Suprapubic skin (tissue), 4 donors: ENCODE measurements at regions not wholly inside any gene's neighbourhood (a gene's known extent, or its start where the extent isn't known, plus 50 kb on each side); places are given as distances from the start of the nearest gene placed in this dataset.

ENCODE experiments used
- DNase-seq, 2 donors: peaks; one replicate each; pipeline ENCODE4 v3.0.0-alpha.2; 2019; ENCODE audit warnings: low spot score in 2 of 2
- H3K27ac ChIP-seq: fragments of 200-600 bp; sonication (generic); one replicate; pipeline ENCODE4 v1.5.1; 2019
- H3K27me3 ChIP-seq: fragments of 200-600 bp; sonication (generic); one replicate; pipeline ENCODE4 v1.5.1; 2019
- H3K36me3 ChIP-seq: fragments of 200-600 bp; sonication (generic); one replicate; pipeline ENCODE4 v1.5.1; 2019
- H3K4me1 ChIP-seq: fragments of 200-600 bp; sonication (generic); one replicate; pipeline ENCODE4 v1.5.1; 2019
- H3K4me3 ChIP-seq: fragments of 200-600 bp; sonication (generic); one replicate; pipeline ENCODE4 v1.5.1; 2019; ENCODE audit warnings: mild to moderate bottlenecking
- H3K9me3 ChIP-seq: fragments of 200-600 bp; sonication (generic); one replicate; pipeline ENCODE4 v1.5.1; 2019
- CTCF ChIP-seq, 2 donors: fragments of 200-600 bp in 1 of 2; fragments of 450-650 bp in 1 of 2; sonication (generic) in 1 of 2; IDR thresholded peaks; one replicate each; pipeline ENCODE4 v1.5.1; 2016 to 2019; ENCODE audit warnings: antibody characterized with exemption in 2 of 2, mild to moderate bottlenecking in 1 of 2, moderate library complexity in 1 of 2
- EP300 ChIP-seq: sonication (generic); formaldehyde crosslinking; IDR thresholded peaks from one replicate; pipeline ENCODE4 v1.6.1; 2017; ENCODE audit warnings: antibody characterized with exemption
- POLR2A ChIP-seq, 2 donors: fragments of 450-650 bp; IDR thresholded peaks; one replicate each; pipeline ENCODE4 v1.6.1; 2017; ENCODE audit warnings: antibody characterized with exemption in 2 of 2, mild to moderate bottlenecking in 2 of 2, moderate library complexity in 2 of 2
- POLR2AphosphoS5 ChIP-seq, 3 donors: sonication (generic); formaldehyde crosslinking; IDR thresholded peaks; one replicate each; pipeline ENCODE4 v1.6.1; 2017; ENCODE audit warnings: antibody characterized with exemption in 3 of 3
- WGBS: methylation state at CpG from one replicate; pipeline ENCODE4 v1.1.5; 2018; 5-methylcytosine and 5-hydroxymethylcytosine counted together

- Histone ChIP-seq H3K9me3 (peaks cover 8% of the 10 kb centered on the region), H3K27me3 (peaks cover 10% of the 10 kb centered on the region), H3K27ac (no peak overlapping the region), H3K36me3 (no peaks in the 10 kb centered on the region), H3K4me3 (no peak overlapping the region), H3K4me1 (no peaks in the 10 kb centered on the region)
- DNase-seq, result no peak
- WGBS, result 83% methylated on average over 2 of the region's 2 CpGs
- TF ChIP-seq POLR2AphosphoS5 (IDR thresholded peaks at IDR 0.05), result no peak
- TF ChIP-seq CTCF (IDR thresholded peaks at IDR 0.05), result no peak
- TF ChIP-seq POLR2A (IDR thresholded peaks at IDR 0.05), result no peak
- no peak for TF ChIP-seq EP300
These were observed 99.2 kb downstream of the PSAT1 start for GRCh38 chr9:78396087-78396486.

GRCh38 chr9:78397045-78397444 lies 100.1 kb downstream of the PSAT1 start:
- no peaks in the 10 kb centered on the region for H3K4me1 ChIP-seq
- DNase-seq, result no peak
- peaks cover 8% of the 10 kb centered on the region for H3K9me3 ChIP-seq
- no peaks in the 10 kb centered on the region for H3K36me3 ChIP-seq
- H3K27me3 ChIP-seq, result peaks cover 10% of the 10 kb centered on the region
- WGBS, result 30% methylated on average over 5 of the region's 5 CpGs
- no peak overlapping the region for H3K4me3 ChIP-seq
- H3K27ac ChIP-seq, result no peak overlapping the region
- no peak for TF ChIP-seq POLR2AphosphoS5 (IDR thresholded peaks at IDR 0.05)
- no peak for TF ChIP-seq CTCF (IDR thresholded peaks at IDR 0.05)
- no peak for TF ChIP-seq EP300
- TF ChIP-seq POLR2A (IDR thresholded peaks at IDR 0.05), result no peak

GRCh38 chr9:78397454-78397853 lies 100.5 kb downstream of the PSAT1 start:
- Histone ChIP-seq H3K27me3 (peaks cover 10% of the 10 kb centered on the region), H3K4me3 (no peak overlapping the region), H3K36me3 (no peaks in the 10 kb centered on the region), H3K4me1 (no peaks in the 10 kb centered on the region), H3K9me3 (peaks cover 8% of the 10 kb centered on the region), H3K27ac (no peak overlapping the region)
- no peak for DNase-seq
- 39% methylated on average over 5 of the region's 5 CpGs for WGBS
- TF ChIP-seq EP300 (no peak), POLR2AphosphoS5 (IDR thresholded peaks at IDR 0.05) (no peak), CTCF (IDR thresholded peaks at IDR 0.05) (no peak), POLR2A (IDR thresholded peaks at IDR 0.05) (no peak)

- TF ChIP-seq POLR2AphosphoS5 (IDR thresholded peaks at IDR 0.05), result no peak
- TF ChIP-seq CTCF (IDR thresholded peaks at IDR 0.05), result no peak
- TF ChIP-seq EP300, result no peak
- TF ChIP-seq POLR2A (IDR thresholded peaks at IDR 0.05), result no peak
- Histone ChIP-seq H3K9me3 (peaks cover 8% of the 10 kb centered on the region), H3K36me3 (no peaks in the 10 kb centered on the region), H3K4me1 (no peaks in the 10 kb centered on the region), H3K4me3 (no peak overlapping the region), H3K27me3 (peaks cover 13% of the 10 kb centered on the region), H3K27ac (no peak overlapping the region)
- DNase-seq, result no peak
These were observed 102.2 kb downstream of the PSAT1 start for GRCh38 chr9:78399153-78399552.

- no peak for DNase-seq
- Histone ChIP-seq H3K36me3 (no peaks in the 10 kb centered on the region), H3K9me3 (peaks cover under 1% of the 10 kb centered on the region), H3K27me3 (peaks cover 13% of the 10 kb centered on the region), H3K4me1 (no peaks in the 10 kb centered on the region), H3K27ac (no peak overlapping the region), H3K4me3 (no peak overlapping the region)
- TF ChIP-seq POLR2A (IDR thresholded peaks at IDR 0.05) (no peak), CTCF (IDR thresholded peaks at IDR 0.05) (no peak), POLR2AphosphoS5 (IDR thresholded peaks at IDR 0.05) (no peak), EP300 (no peak)
These were observed 103.6 kb downstream of the PSAT1 start for GRCh38 chr9:78400496-78400895.
